ENCODE measurements at regions not wholly inside any gene's neighbourhood (a gene's known extent, or its start where the extent isn't known, plus 50 kb on each side); places are given as distances from the start of the nearest gene placed in this dataset.

- Histone ChIP-seq H3K36me3 (ENCODE audit: control insufficient read depth in 4 of 4, insufficient read depth in 4 of 4, low read length in 4 of 4) (no peaks in the 10 kb centered on the region), H3K4me3 (no peak overlapping the region), H3K9me3 (ENCODE audit: control insufficient read depth in 4 of 4, insufficient read depth in 3 of 4, low read length in 3 of 4) (peaks cover 0 to 5% (median 0%) of the 10 kb centered on the region in 4 donors), H3K27ac (ENCODE audit: low read depth in 1 of 2, low read length in 1 of 2) (no peak overlapping the region), H3K9ac (ENCODE audit: insufficient read depth in 1 of 2, low read length in 2 of 2) (no peak overlapping the region), H3K4me1 (ENCODE audit: control insufficient read depth in 5 of 5, insufficient read depth in 5 of 5, low read length in 5 of 5) (no peaks in the 10 kb centered on the region), H3K27me3 (ENCODE audit: control insufficient read depth in 3 of 3, insufficient read depth in 3 of 3, low read length in 2 of 3) (no peaks in the 10 kb centered on the region)
- ATAC-seq (ENCODE audit: insufficient read depth, low FRiP score) (no peak), DNase-seq (no peak)
- TF ChIP-seq CTCF (IDR thresholded peaks at IDR 0.05; ENCODE audit: control extremely low read depth, extremely low read depth) = no peak
- WGBS, 2 donors = 100% methylated on average over 1 of the region's 1 CpG
Measured at GRCh38 chr7:118312966-118313365, 88.5 kb downstream of the ANKRD7 start.

DNA sequence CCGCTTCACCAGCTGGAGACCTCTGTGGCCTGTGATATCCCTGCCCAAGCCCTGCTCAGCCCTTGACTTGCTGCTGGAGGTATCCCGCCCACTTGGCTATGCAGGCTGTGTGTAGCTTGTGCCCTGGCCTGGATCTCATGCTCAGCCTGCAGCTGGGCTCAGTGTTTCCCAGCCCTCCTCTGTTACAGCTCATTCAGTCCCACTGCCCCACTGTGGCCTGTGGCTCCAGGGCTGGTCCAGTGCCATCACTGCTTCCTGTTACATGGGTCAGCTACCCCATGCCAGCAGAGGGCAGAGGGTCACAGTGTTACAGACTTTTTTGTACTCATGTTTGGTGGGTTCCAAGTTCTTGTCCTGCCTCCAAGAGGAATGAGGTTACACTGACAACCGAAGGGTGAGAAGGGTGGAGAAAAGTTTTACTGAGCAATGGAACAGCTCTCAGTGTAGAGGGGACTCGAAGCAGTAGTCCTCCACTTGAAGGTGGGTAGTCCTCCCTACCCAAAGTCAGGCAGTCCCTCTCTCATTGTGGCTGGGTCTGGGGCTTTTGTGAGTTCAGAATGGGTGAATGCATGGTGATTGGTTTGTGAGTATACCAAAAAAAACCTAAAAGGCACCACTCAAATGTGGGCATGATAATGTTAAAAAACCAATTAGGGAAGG, 100.4 kb downstream of the ANKRD7 start:
- Histone ChIP-seq H3K27me3 (ENCODE audit: control insufficient read depth in 3 of 3, insufficient read depth in 3 of 3, low read length in 2 of 3) (no peaks in the 10 kb centered on the region), H3K27ac (ENCODE audit: low read depth in 1 of 2, low read length in 1 of 2) (no peak overlapping the region), H3K9ac (ENCODE audit: insufficient read depth in 1 of 2, low read length in 2 of 2) (no peak overlapping the region), H3K36me3 (ENCODE audit: control insufficient read depth in 4 of 4, insufficient read depth in 4 of 4, low read length in 4 of 4) (no peaks in the 10 kb centered on the region), H3K4me1 (ENCODE audit: control insufficient read depth in 5 of 5, insufficient read depth in 5 of 5, low read length in 5 of 5) (no peaks in the 10 kb centered on the region), H3K9me3 (ENCODE audit: control insufficient read depth in 4 of 4, insufficient read depth in 3 of 4, low read length in 3 of 4) (peaks cover 0 to 4% (median 0%) of the 10 kb centered on the region in 4 donors), H3K4me3 (no peak overlapping the region)
- no peak for ATAC-seq (ENCODE audit: insufficient read depth, low FRiP score)
- DNase-seq = no peak
- no peak for TF ChIP-seq CTCF (IDR thresholded peaks at IDR 0.05; ENCODE audit: control extremely low read depth, extremely low read depth)
- 86 to 94% methylated on average over 4 of the region's 4 CpGs for WGBS, 2 donors

DNA sequence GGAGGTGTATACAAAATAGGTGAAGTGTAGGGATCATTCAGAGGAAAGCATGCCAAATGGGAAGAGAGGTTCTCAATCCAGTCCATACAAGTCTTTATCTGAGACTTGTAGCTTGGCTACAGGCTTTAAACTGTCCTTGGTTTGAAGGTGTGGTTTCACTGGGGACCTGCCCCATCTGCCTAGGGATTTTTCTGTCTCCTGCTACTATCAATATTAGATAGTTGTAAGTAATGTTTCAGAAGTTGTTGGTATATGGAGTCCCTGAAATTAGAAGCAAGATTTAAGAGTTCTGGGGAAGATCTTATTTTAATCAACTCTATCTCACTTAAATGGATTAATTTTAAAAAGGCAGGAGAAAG, 100.9 kb downstream of the ANKRD7 start:
- ATAC-seq (ENCODE audit: insufficient read depth, low FRiP score) = no peak
- Histone ChIP-seq H3K27ac (ENCODE audit: low read depth in 1 of 2, low read length in 1 of 2) (no peak overlapping the region), H3K27me3 (ENCODE audit: control insufficient read depth in 3 of 3, insufficient read depth in 3 of 3, low read length in 2 of 3) (no peaks in the 10 kb centered on the region), H3K4me3 (no peak overlapping the region), H3K36me3 (ENCODE audit: control insufficient read depth in 4 of 4, insufficient read depth in 4 of 4, low read length in 4 of 4) (no peaks in the 10 kb centered on the region), H3K9ac (ENCODE audit: insufficient read depth in 1 of 2, low read length in 2 of 2) (no peak overlapping the region), H3K9me3 (ENCODE audit: control insufficient read depth in 4 of 4, insufficient read depth in 3 of 4, low read length in 3 of 4) (peaks cover 0 to 4% (median 0%) of the 10 kb centered on the region in 4 donors), H3K4me1 (ENCODE audit: control insufficient read depth in 5 of 5, insufficient read depth in 5 of 5, low read length in 5 of 5) (no peaks in the 10 kb centered on the region)
- DNase-seq = no peak
- no peak for TF ChIP-seq CTCF (IDR thresholded peaks at IDR 0.05; ENCODE audit: control extremely low read depth, extremely low read depth)

- 57 to 68% methylated on average over 2 of the region's 2 CpGs for WGBS, 2 donors
- DNase-seq (no peak), ATAC-seq (ENCODE audit: insufficient read depth, low FRiP score) (no peak)
- Histone ChIP-seq H3K36me3 (ENCODE audit: control insufficient read depth in 4 of 4, insufficient read depth in 4 of 4, low read length in 4 of 4) (no peaks in the 10 kb centered on the region), H3K9me3 (ENCODE audit: control insufficient read depth in 4 of 4, insufficient read depth in 3 of 4, low read length in 3 of 4) (peaks cover 0 to 4% (median 0%) of the 10 kb centered on the region in 4 donors), H3K4me1 (ENCODE audit: control insufficient read depth in 5 of 5, insufficient read depth in 5 of 5, low read length in 5 of 5) (no peaks in the 10 kb centered on the region), H3K4me3 (no peak overlapping the region), H3K9ac (ENCODE audit: insufficient read depth in 1 of 2, low read length in 2 of 2) (no peak overlapping the region), H3K27ac (ENCODE audit: low read depth in 1 of 2, low read length in 1 of 2) (no peak overlapping the region), H3K27me3 (ENCODE audit: control insufficient read depth in 3 of 3, insufficient read depth in 3 of 3, low read length in 2 of 3) (no peaks in the 10 kb centered on the region)
- no peak for TF ChIP-seq CTCF (IDR thresholded peaks at IDR 0.05; ENCODE audit: control extremely low read depth, extremely low read depth)
Measured at GRCh38 chr7:118327174-118327573, 102.7 kb downstream of the ANKRD7 start.
